CD14-positive monocyte (primary cell): ENCODE measurements at regions not wholly inside any gene's neighbourhood (a gene's known extent, or its start where the extent isn't known, plus 50 kb on each side); places are given as distances from the start of the nearest gene placed in this dataset.

ENCODE experiments used
- DNase-seq, 3 donors: peaks; one replicate each; pipeline ENCODE4 v3.0.0-alpha.2; 2011 to 2022
- H2AFZ ChIP-seq: 2 replicates; pipeline ENCODE4 v1.6.0; 2012; ENCODE audit warnings: mild to moderate bottlenecking, low read depth, low read length, inconsistent platforms; ENCODE audit not compliant: insufficient read depth, poor library complexity, severe bottlenecking
- H3K27ac ChIP-seq, 2 donors: 1 replicate in 1 of 2; 2 replicates in 1 of 2; pipeline ENCODE4 v1.5.1; 2012 to 2013; ENCODE audit warnings: low read length in 2 of 2, control low read depth in 1 of 2, inconsistent platforms in 1 of 2, low read depth in 1 of 2, mild to moderate bottlenecking in 1 of 2
- H3K27me3 ChIP-seq, 2 donors: one replicate each; pipeline versions ENCODE4 v1.6.0 to v1.6.1; 2011 to 2013; ENCODE audit warnings: low read length in 2 of 2; ENCODE audit not compliant: control insufficient read depth in 2 of 2, insufficient read depth in 2 of 2
- H3K36me3 ChIP-seq, 2 donors: replicated peaks in 1 of 2; 1 replicate in 1 of 2; 2 replicates in 1 of 2; pipeline versions ENCODE4 v1.5.1 to v1.6.1; 2012 to 2013; ENCODE audit warnings: low read length in 2 of 2, control low read depth in 1 of 2, inconsistent platforms in 1 of 2, mild to moderate bottlenecking in 1 of 2; ENCODE audit not compliant: insufficient read depth in 2 of 2, control insufficient read depth in 1 of 2
- H3K4me1 ChIP-seq, 2 donors: 1 replicate in 1 of 2; 2 replicates in 1 of 2; pipeline versions ENCODE4 v1.5.1 to v1.6.1; 2012 to 2013; ENCODE audit warnings: low read length in 2 of 2, control low read depth in 1 of 2, inconsistent platforms in 1 of 2, mild to moderate bottlenecking in 1 of 2, moderate library complexity in 1 of 2; ENCODE audit not compliant: insufficient read depth in 2 of 2, control insufficient read depth in 1 of 2
- H3K4me2 ChIP-seq: replicated peaks from 2 replicates; pipeline ENCODE3; 2012; ENCODE audit warnings: low read length, moderate library complexity, mild to moderate bottlenecking; ENCODE audit not compliant: poor library complexity, severe bottlenecking; ENCODE audit errors: extremely low read depth
- H3K4me3 ChIP-seq, 3 experiments: fragments of 200-600 bp in 1 of 3; sonication (generic) in 1 of 3; replicated peaks in 1 of 3; 1 replicate in 2 of 3; 2 replicates in 1 of 3; pipeline ENCODE4 v1.5.1; 2011 to 2013; ENCODE audit warnings: low read length in 3 of 3, mild to moderate bottlenecking in 3 of 3, control low read depth in 2 of 3, low read depth in 2 of 3, inconsistent platforms in 1 of 3, moderate library complexity in 1 of 3
- H3K79me2 ChIP-seq: 2 replicates; pipeline ENCODE4 v1.6.0; 2012; ENCODE audit warnings: mild to moderate bottlenecking, control low read depth, inconsistent platforms, low read length, moderate library complexity; ENCODE audit not compliant: insufficient read depth
- H3K9ac ChIP-seq: 2 replicates; pipeline ENCODE4 v1.6.0; 2017; ENCODE audit warnings: low read length, mild to moderate bottlenecking; ENCODE audit not compliant: insufficient read depth, poor library complexity, severe bottlenecking
- H3K9me3 ChIP-seq, 2 donors: replicated peaks in 1 of 2; 1 replicate in 1 of 2; 2 replicates in 1 of 2; pipeline versions ENCODE4 v1.5.1 to v1.6.1; 2012 to 2013; ENCODE audit warnings: low read length in 2 of 2, control low read depth in 1 of 2; ENCODE audit not compliant: control insufficient read depth in 1 of 2, insufficient read depth in 1 of 2
- H4K20me1 ChIP-seq: 2 replicates; pipeline ENCODE4 v1.6.0; 2012; ENCODE audit warnings: mild to moderate bottlenecking, low read length, control low read depth, moderate library complexity; ENCODE audit not compliant: insufficient read depth
- H3K27ac Mint-ChIP-seq, 7 donors: one replicate each; pipeline ENCODE4 v1.8.0; 2020; ENCODE audit warnings: mild to moderate bottlenecking in 7 of 7, mixed read lengths in 7 of 7, moderate library complexity in 6 of 7, inconsistent platforms in 2 of 7
- H3K27me3 Mint-ChIP-seq, 3 donors: one replicate each; pipeline ENCODE4 v1.8.0; 2021 to 2022; ENCODE audit warnings: low read depth in 3 of 3, mild to moderate bottlenecking in 3 of 3, mixed read lengths in 3 of 3, moderate library complexity in 3 of 3, inconsistent platforms in 1 of 3
- H3K36me3 Mint-ChIP-seq, 2 donors: one replicate each; pipeline ENCODE4 v1.8.0; 2020; ENCODE audit warnings: mixed read lengths in 2 of 2, inconsistent platforms in 1 of 2, mild to moderate bottlenecking in 1 of 2
- H3K4me1 Mint-ChIP-seq: one replicate; pipeline ENCODE4 v1.8.0; 2020; ENCODE audit warnings: mild to moderate bottlenecking, mixed read lengths
- H3K4me3 Mint-ChIP-seq, 2 donors: one replicate each; pipeline ENCODE4 v1.8.0; 2020; ENCODE audit warnings: mild to moderate bottlenecking in 2 of 2, mixed read lengths in 2 of 2, moderate library complexity in 1 of 2
- H3K9me3 Mint-ChIP-seq, 7 donors: one replicate each; pipeline ENCODE4 v1.8.0; 2020 to 2022; ENCODE audit warnings: mixed read lengths in 7 of 7, mild to moderate bottlenecking in 6 of 7, moderate library complexity in 6 of 7, inconsistent platforms in 2 of 7
- WGBS: methylation state at CpG from one replicate; pipeline ENCODE4 v1.1.5; 2013; ENCODE audit warnings: missing lambda C conversion rate; ENCODE audit not compliant: insufficient coverage; 5-methylcytosine and 5-hydroxymethylcytosine counted together
- intact Hi-C, 2 donors: fragments of 100-400 bp; cut with micrococcal nuclease; formaldehyde crosslinking; loops; one replicate each; pipeline versions ENCODE4 v1.15.0 to v1.15.1; 2023
- TF ChIP-seq, protein P1 (sequence below): fragments of 200-600 bp; IDR thresholded peaks from one replicate; pipeline ENCODE4 v1.8.0; 2022; ENCODE audit warnings: antibody characterized with exemption, mild to moderate bottlenecking

DNA sequence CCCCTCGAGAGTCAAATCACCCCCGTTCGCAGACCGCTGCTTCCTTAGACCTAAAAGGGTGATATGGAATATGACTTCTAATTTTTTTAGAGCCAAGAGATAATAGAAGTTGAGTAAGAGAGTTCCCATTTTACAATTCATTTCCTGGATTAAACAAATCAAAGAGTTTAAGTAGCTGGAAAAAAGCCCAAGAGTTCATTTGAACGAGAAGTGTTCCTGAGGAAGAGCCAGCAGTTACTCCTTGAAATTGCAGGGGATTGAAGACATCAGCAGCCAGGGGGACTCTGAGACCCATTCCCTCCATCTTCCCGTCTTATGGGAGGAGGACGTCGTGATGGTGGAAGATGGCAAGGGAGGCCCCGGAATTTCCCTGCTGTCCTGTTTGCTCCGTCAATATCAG lies 277.0 kb downstream of the WDR11 start:
- no peaks in the 10 kb centered on the region for H3K4me1 ChIP-seq
- no peaks in the 10 kb centered on the region for H3K36me3 ChIP-seq
- no peaks in the 10 kb centered on the region for H3K79me2 ChIP-seq
- WGBS: no CpG with 5 or more reads among the region's 10 CpGs
- Mint-ChIP-seq H3K4me1 (no peaks in the 10 kb centered on the region), H3K4me3 (no peak overlapping the region), H3K9me3 (peaks cover 0 to 7% (median 1%) of the 10 kb centered on the region in 7 donors), H3K27me3 (peaks cover 0 to 4% (median 0%) of the 10 kb centered on the region in 3 donors), H3K27ac (no peak overlapping the region), H3K36me3 (no peaks in the 10 kb centered on the region)
- intact Hi-C loops: no loop called here
- no peak overlapping the region for H2AFZ ChIP-seq
- H3K4me2 ChIP-seq: no peak overlapping the region
- H3K9me3 ChIP-seq: no peaks in the 10 kb centered on the region
- H3K9ac ChIP-seq: no peak overlapping the region
- TF ChIP-seq, protein P1, sequence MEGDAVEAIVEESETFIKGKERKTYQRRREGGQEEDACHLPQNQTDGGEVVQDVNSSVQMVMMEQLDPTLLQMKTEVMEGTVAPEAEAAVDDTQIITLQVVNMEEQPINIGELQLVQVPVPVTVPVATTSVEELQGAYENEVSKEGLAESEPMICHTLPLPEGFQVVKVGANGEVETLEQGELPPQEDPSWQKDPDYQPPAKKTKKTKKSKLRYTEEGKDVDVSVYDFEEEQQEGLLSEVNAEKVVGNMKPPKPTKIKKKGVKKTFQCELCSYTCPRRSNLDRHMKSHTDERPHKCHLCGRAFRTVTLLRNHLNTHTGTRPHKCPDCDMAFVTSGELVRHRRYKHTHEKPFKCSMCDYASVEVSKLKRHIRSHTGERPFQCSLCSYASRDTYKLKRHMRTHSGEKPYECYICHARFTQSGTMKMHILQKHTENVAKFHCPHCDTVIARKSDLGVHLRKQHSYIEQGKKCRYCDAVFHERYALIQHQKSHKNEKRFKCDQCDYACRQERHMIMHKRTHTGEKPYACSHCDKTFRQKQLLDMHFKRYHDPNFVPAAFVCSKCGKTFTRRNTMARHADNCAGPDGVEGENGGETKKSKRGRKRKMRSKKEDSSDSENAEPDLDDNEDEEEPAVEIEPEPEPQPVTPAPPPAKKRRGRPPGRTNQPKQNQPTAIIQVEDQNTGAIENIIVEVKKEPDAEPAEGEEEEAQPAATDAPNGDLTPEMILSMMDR: no peak
- H3K27ac ChIP-seq: no peak overlapping the region
- no peaks in the 10 kb centered on the region for H3K27me3 ChIP-seq
- no peak overlapping the region for H3K4me3 ChIP-seq
- no peak for DNase-seq
- no peaks in the 10 kb centered on the region for H4K20me1 ChIP-seq

GRCh38 chr10:121129266-121129665 lies 278.1 kb downstream of the WDR11 start:
- Histone ChIP-seq H3K27ac (no peak overlapping the region), H2AFZ (no peak overlapping the region), H3K9ac (no peak overlapping the region), H3K36me3 (no peaks in the 10 kb centered on the region), H3K9me3 (no peaks in the 10 kb centered on the region), H3K79me2 (no peaks in the 10 kb centered on the region), H3K4me3 (no peak overlapping the region), H3K4me1 (no peaks in the 10 kb centered on the region), H4K20me1 (no peaks in the 10 kb centered on the region), H3K4me2 (no peak overlapping the region), H3K27me3 (no peaks in the 10 kb centered on the region)
- no peaks in the 10 kb centered on the region for H3K4me1 Mint-ChIP-seq
- H3K27ac Mint-ChIP-seq: no peak overlapping the region
- TF ChIP-seq, protein P1: no peak
- H3K27me3 Mint-ChIP-seq: peaks cover 0 to 10% (median 0%) of the 10 kb centered on the region in 3 donors
- no peaks in the 10 kb centered on the region for H3K36me3 Mint-ChIP-seq
- peaks cover 0 to 8% (median 5%) of the 10 kb centered on the region in 7 donors for H3K9me3 Mint-ChIP-seq
- WGBS: no CpG with 5 or more reads among the region's 5 CpGs
- no peak overlapping the region for H3K4me3 Mint-ChIP-seq
- no peak for DNase-seq
- intact Hi-C loops: no loop called here
